SK-N-MC (cell line): ENCODE measurements at regions not wholly inside any gene's neighbourhood (a gene's known extent, or its start where the extent isn't known, plus 50 kb on each side); places are given as distances from the start of the nearest gene placed in this dataset.

Experiments
- EZH2 ChIP-seq: fragments of 200-600 bp; sonication (generic); IDR thresholded peaks from one replicate; pipeline ENCODE4 v1.6.1; 2017; ENCODE audit warnings: antibody characterized with exemption
- FOXP2 ChIP-seq: optimal IDR thresholded peaks from 2 replicates; pipeline ENCODE3; 2011; ENCODE audit warnings: mild to moderate bottlenecking, moderate library complexity; ENCODE audit not compliant: insufficient read depth; ENCODE audit errors: extremely low read length, control extremely low read depth
- POLR2AphosphoS5 ChIP-seq: IDR thresholded peaks from 2 replicates; pipeline ENCODE4 v1.6.1; 2012; ENCODE audit warnings: mild to moderate bottlenecking, low read depth, low read length, borderline replicate concordance

DNA sequence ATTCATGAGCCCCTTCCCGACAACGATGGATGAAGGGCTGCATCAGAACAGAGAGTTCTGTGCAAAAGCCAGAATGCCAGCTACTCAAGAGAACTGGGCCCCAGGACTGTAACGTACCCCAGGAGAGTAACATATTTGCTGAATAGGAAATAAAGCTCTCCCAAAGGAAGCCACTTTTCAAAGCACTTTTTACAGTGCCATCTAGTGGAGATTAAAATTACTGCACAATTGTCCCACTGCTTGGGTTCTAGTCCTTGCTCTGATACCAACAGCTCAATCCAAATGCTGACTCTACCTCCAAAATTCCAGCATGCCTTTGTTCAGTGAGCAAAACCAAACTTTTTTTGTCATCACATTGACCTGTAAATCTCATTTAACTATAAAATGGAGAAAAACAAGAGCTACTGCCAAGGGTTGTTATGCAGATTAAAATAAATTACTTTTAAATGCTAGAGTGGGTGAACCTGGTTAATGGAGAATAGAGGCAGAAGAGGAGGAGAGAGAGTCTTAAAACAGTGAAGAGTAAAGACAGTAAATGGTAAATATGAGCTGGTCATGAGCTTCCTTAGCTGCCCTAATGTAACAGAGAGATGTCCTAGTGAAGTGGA, 87.6 kb upstream of the FSHB start:
- TF ChIP-seq EZH2 (no peak), POLR2AphosphoS5 (no peak), FOXP2 (no peak)
